HCT116 (cell line): ENCODE measurements at regions not wholly inside any gene's neighbourhood (a gene's known extent, or its start where the extent isn't known, plus 50 kb on each side); places are given as distances from the start of the nearest gene placed in this dataset.

Experiments used
- ATAC-seq: fragments of 200-7000 bp; cut with Tn5 transposase; 2 replicates; pipeline ENCODE4 v1.9.1; 2020; ENCODE audit warnings: mild to moderate bottlenecking, moderate library complexity
- BruUV-seq: library from RNA; stranded (reverse); fragments of 400-500 nt; replicated peaks from 2 replicates; lab custom pipeline; 2021; lab: Mats Ljungman, UMichigan
- CTCF ChIA-PET: fragments of 300-600 bp; sonication (Branson Sonifier 250); formaldehyde crosslinking; loops from one replicate; lab custom pipeline; 2021; ENCODE audit warnings: antibody characterized with exemption; lab: Charles Lee
- POLR2A ChIA-PET: fragments of 300-600, 350-600 bp; sonication (Branson Sonifier 250); formaldehyde crosslinking; loops from one replicate; lab custom pipeline; 2021; ENCODE audit warnings: antibody characterized with exemption; lab: Charles Lee
- RAD21 ChIA-PET, 2 experiments: fragments of 300-600 bp; sonication (Branson Sonifier 250); formaldehyde crosslinking; loops; one replicate each; lab custom pipeline; 2023; ENCODE audit warnings: low total read pairs in 2 of 2; ENCODE audit not compliant: uncharacterized antibody in 2 of 2, unreplicated experiment in 2 of 2, low non-redundant PET in 1 of 2; lab: Charles Lee
- DNase-seq: peaks from one replicate; pipeline ENCODE4 v3.0.0-alpha.2; 2010; ENCODE audit warnings: low read depth, low spot score
- H2AFZ ChIP-seq: fragments of 200-600 bp; shearing (Covaris generic), sonication (generic); 2 replicates; pipeline ENCODE4 v1.6.1; 2017; ENCODE audit warnings: low read depth, mixed run types, mixed read lengths, antibody characterized with exemption, low read length; ENCODE audit not compliant: poor library complexity, severe bottlenecking
- H3K27ac ChIP-seq: 2 replicates; pipeline ENCODE4 v1.5.1; 2012; ENCODE audit warnings: low read depth, low read length
- H3K27me3 ChIP-seq: fragments of 200-600 bp; sonication (generic); 2 replicates; pipeline ENCODE4 v1.6.1; 2016; ENCODE audit warnings: mixed run types, low read length, mixed read lengths; ENCODE audit not compliant: insufficient read depth
- H3K36me3 ChIP-seq, 2 experiments: fragments of 200-500 bp in 1 of 2; fragments of 200-600 bp in 1 of 2; sonication (Bioruptor generic) in 1 of 2; sonication (generic) in 1 of 2; 2 replicates each; pipeline versions ENCODE4 v1.5.1 to v1.6.1; 2014 to 2016; ENCODE audit warnings: low read length in 2 of 2, inconsistent platforms in 1 of 2, mixed read lengths in 1 of 2, mixed run types in 1 of 2; ENCODE audit not compliant: insufficient read depth in 2 of 2, control insufficient read depth in 1 of 2
- H3K4me1 ChIP-seq, 2 experiments: fragments of 200-600 bp in 1 of 2; sonication (generic) in 1 of 2; 2 replicates each; pipeline versions ENCODE4 v1.5.1 to v1.6.1; 2012 to 2017; ENCODE audit warnings: low read length in 2 of 2, inconsistent platforms in 1 of 2, mild to moderate bottlenecking in 1 of 2, mixed read lengths in 1 of 2, mixed run types in 1 of 2, moderate library complexity in 1 of 2; ENCODE audit not compliant: insufficient read depth in 2 of 2, control insufficient read depth in 1 of 2
- H3K4me2 ChIP-seq: fragments of 200-600 bp; sonication (generic); 2 replicates; pipeline ENCODE4 v1.6.1; 2017; ENCODE audit warnings: mixed run types, low read length, mixed read lengths
- H3K4me3 ChIP-seq, 2 experiments: fragments of 200-600 bp in 1 of 2; sonication (generic) in 1 of 2; replicated peaks in 1 of 2; 2 replicates each; pipeline ENCODE4 v1.5.1; 2011 to 2016; ENCODE audit warnings: low read length in 2 of 2, control low read depth in 1 of 2, low read depth in 1 of 2, mild to moderate bottlenecking in 1 of 2, mixed read lengths in 1 of 2, mixed run types in 1 of 2
- H3K79me2 ChIP-seq: fragments of 200-600 bp; sonication (generic); 2 replicates; pipeline ENCODE4 v1.6.1; 2017; ENCODE audit warnings: mild to moderate bottlenecking, mixed run types, low read length, moderate library complexity, mixed read lengths; ENCODE audit not compliant: insufficient read depth
- H3K9ac ChIP-seq: fragments of 200-600 bp; sonication (generic); 2 replicates; pipeline ENCODE4 v1.6.1; 2016; ENCODE audit warnings: low read length, mixed read lengths
- H3K9me2 ChIP-seq: fragments of 200-600 bp; sonication (generic), shearing (Covaris generic); 2 replicates; pipeline ENCODE4 v1.6.1; 2017; ENCODE audit warnings: mixed run types, mild to moderate bottlenecking, moderate library complexity; ENCODE audit not compliant: insufficient read depth
- H3K9me3 ChIP-seq, 2 experiments: fragments of 200-500 bp in 1 of 2; fragments of 200-600 bp in 1 of 2; sonication (Bioruptor generic) in 1 of 2; sonication (generic) in 1 of 2; 2 replicates each; pipeline ENCODE4 v1.6.1; 2014 to 2017; ENCODE audit warnings: low read length in 2 of 2, mixed read lengths in 2 of 2, inconsistent platforms in 1 of 2, low read depth in 1 of 2, mild to moderate bottlenecking in 1 of 2, mixed run types in 1 of 2, moderate library complexity in 1 of 2; ENCODE audit not compliant: control insufficient read depth in 1 of 2, insufficient read depth in 1 of 2
- H4K20me1 ChIP-seq: fragments of 200-600 bp; sonication (generic), shearing (Covaris generic); 2 replicates; pipeline ENCODE4 v1.6.1; 2017; ENCODE audit warnings: mixed run types, mild to moderate bottlenecking, moderate library complexity; ENCODE audit not compliant: insufficient read depth
- CEBPB ChIP-seq: IDR thresholded peaks from 2 replicates; pipeline ENCODE4 v1.6.1; 2012; ENCODE audit warnings: low read depth
- EGR1 ChIP-seq: IDR thresholded peaks from 2 replicates; pipeline ENCODE4 v1.6.1; 2012; ENCODE audit warnings: low read depth
- EZH2phosphoT487 ChIP-seq: fragments of 200-600 bp; IDR thresholded peaks from 2 replicates; pipeline ENCODE4 v1.6.1; 2018; ENCODE audit warnings: antibody characterized with exemption, borderline replicate concordance
- FOSL1 ChIP-seq: IDR thresholded peaks from 2 replicates; pipeline ENCODE4 v1.6.1; 2012; ENCODE audit warnings: low read depth
- JUND ChIP-seq: IDR thresholded peaks from 2 replicates; pipeline ENCODE4 v1.6.1; 2012
- MAX ChIP-seq: IDR thresholded peaks from 2 replicates; pipeline ENCODE4 v1.6.1; 2012
- POLR2A ChIP-seq: IDR thresholded peaks from 2 replicates; pipeline ENCODE4 v1.7.0; 2011; ENCODE audit warnings: borderline replicate concordance; ENCODE audit not compliant: insufficient read depth, insufficient read length; ENCODE audit errors: extremely low read depth
- POLR2AphosphoS5 ChIP-seq: IDR thresholded peaks from 2 replicates; pipeline ENCODE4 v1.6.1; 2011; ENCODE audit warnings: mild to moderate bottlenecking, low read depth, low read length, moderate library complexity
- REST ChIP-seq: IDR thresholded peaks from 2 replicates; pipeline ENCODE4 v1.6.1; 2012; ENCODE audit warnings: low read depth
- SIN3A ChIP-seq: IDR thresholded peaks from 2 replicates; pipeline ENCODE4 v1.6.1; 2012; ENCODE audit warnings: low read depth
- SP1 ChIP-seq: IDR thresholded peaks from 2 replicates; pipeline ENCODE4 v1.6.1; 2012; ENCODE audit warnings: low read depth
- SRF ChIP-seq: IDR thresholded peaks from 2 replicates; pipeline ENCODE4 v1.6.1; 2012; ENCODE audit warnings: low read depth
- TCF7L2 ChIP-seq: IDR thresholded peaks from 2 replicates; pipeline ENCODE4 v1.7.0; 2011; ENCODE audit warnings: borderline replicate concordance, inconsistent platforms; ENCODE audit not compliant: insufficient read depth, insufficient read length; ENCODE audit errors: extremely low read depth
- YY1 ChIP-seq: IDR thresholded peaks from 2 replicates; pipeline ENCODE4 v1.6.1; 2011; ENCODE audit warnings: low read length, low read depth, moderate library complexity, mild to moderate bottlenecking; ENCODE audit not compliant: insufficient replicate concordance; ENCODE audit errors: extremely low read depth
- ZFX ChIP-seq: fragments of 450-650 bp; IDR thresholded peaks from 2 replicates; pipeline ENCODE4 v1.6.1; 2017
- ZNF274 ChIP-seq: fragments of 200-500 bp; sonication (Bioruptor generic); IDR thresholded peaks from 2 replicates; pipeline ENCODE4 v1.6.1; 2014; ENCODE audit warnings: mild to moderate bottlenecking, low read depth, low read length, inconsistent platforms
- intact Hi-C: fragments of 100-400 bp; cut with micrococcal nuclease; formaldehyde crosslinking; loops from 2 replicates; pipeline ENCODE4 v1.10.0; 2022
- TF ChIP-seq, protein P1 (sequence below): IDR thresholded peaks from 2 replicates; pipeline ENCODE4 v1.6.1; 2011; ENCODE audit warnings: mild to moderate bottlenecking, low read length, moderate library complexity; ENCODE audit not compliant: insufficient replicate concordance; ENCODE audit errors: extremely low read depth
- TF ChIP-seq, protein P2 (sequence below), 3 experiments: fragments of 200-600 bp in 1 of 3; sonication (generic) in 1 of 3; IDR thresholded peaks in 2 of 3; conservative IDR thresholded peaks in 1 of 3; 2 replicates each; pipeline ENCODE4 v1.5.1; 2012 to 2017; ENCODE audit warnings: low read depth in 2 of 3, low read length in 2 of 3, antibody characterized with exemption in 1 of 3, borderline replicate concordance in 1 of 3, control low read depth in 1 of 3, mild to moderate bottlenecking in 1 of 3, mixed read lengths in 1 of 3, mixed run types in 1 of 3, moderate library complexity in 1 of 3; ENCODE audit not compliant: insufficient read depth in 1 of 3

- TF ChIP-seq, protein P1, sequence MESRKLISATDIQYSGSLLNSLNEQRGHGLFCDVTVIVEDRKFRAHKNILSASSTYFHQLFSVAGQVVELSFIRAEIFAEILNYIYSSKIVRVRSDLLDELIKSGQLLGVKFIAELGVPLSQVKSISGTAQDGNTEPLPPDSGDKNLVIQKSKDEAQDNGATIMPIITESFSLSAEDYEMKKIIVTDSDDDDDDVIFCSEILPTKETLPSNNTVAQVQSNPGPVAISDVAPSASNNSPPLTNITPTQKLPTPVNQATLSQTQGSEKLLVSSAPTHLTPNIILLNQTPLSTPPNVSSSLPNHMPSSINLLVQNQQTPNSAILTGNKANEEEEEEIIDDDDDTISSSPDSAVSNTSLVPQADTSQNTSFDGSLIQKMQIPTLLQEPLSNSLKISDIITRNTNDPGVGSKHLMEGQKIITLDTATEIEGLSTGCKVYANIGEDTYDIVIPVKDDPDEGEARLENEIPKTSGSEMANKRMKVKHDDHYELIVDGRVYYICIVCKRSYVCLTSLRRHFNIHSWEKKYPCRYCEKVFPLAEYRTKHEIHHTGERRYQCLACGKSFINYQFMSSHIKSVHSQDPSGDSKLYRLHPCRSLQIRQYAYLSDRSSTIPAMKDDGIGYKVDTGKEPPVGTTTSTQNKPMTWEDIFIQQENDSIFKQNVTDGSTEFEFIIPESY = no peak
- TF ChIP-seq FOSL1 = no peak
- TF ChIP-seq POLR2AphosphoS5 = no peak
- TF ChIP-seq CEBPB = no peak
- no peak for TF ChIP-seq ZNF274
- TF ChIP-seq POLR2A = no peak
- TF ChIP-seq SIN3A = no peak
- no peak for TF ChIP-seq ZFX
- no peak for TF ChIP-seq YY1
- TF ChIP-seq SP1 = no peak
These were observed 112.6 kb upstream of the TNPO1 start (continued) for GRCh38 chr5:72703876-72704275.

DNA sequence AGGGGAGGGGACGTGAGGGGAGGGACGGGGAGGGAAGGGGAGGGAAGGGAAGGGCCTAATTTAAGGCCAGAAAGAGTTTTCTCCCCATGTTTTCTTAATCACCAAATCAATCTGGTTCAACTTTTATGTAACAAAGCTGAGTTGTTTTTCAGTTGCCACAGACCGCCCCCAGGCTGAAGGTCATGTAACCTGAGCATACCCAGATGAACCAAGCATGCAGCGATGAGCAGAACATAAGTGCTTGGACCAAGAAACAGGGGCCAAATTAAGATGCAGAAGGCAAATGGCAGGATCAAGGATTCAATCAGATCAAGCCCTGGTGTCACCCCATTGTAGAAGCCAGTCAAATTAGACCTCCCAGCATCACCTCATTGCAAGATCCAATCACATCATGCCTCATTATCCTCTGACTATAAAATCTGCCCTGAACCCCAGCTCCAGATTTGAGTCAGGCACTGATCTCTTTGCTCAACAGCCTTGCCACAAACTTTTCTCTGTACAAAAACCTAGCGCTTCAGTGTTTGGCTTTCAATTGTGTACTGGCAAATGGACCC, 113.5 kb upstream of the TNPO1 start:
- CTCF ChIA-PET = no interaction called here
- Histone ChIP-seq H4K20me1 (no peaks in the 10 kb centered on the region), H3K4me1 (no peaks in the 10 kb centered on the region), H3K4me2 (no peak overlapping the region), H2AFZ (no peak overlapping the region), H3K4me3 (no peak overlapping the region), H3K79me2 (no peaks in the 10 kb centered on the region), H3K36me3 (no peaks in the 10 kb centered on the region), H3K9me2 (no peaks in the 10 kb centered on the region), H3K9ac (no peak overlapping the region), H3K9me3 (no peaks in the 10 kb centered on the region), H3K27ac (no peak overlapping the region), H3K27me3 (no peaks in the 10 kb centered on the region)
- no TSS peak for BruUV-seq
- DNase-seq (no peak), ATAC-seq (no peak)
- intact Hi-C loops = no loop called here
- POLR2A ChIA-PET = no interaction called here
- RAD21 ChIA-PET = no interaction called here
- no peak for TF ChIP-seq REST
- no peak for TF ChIP-seq YY1
- TF ChIP-seq JUND = no peak
- TF ChIP-seq, protein P2, sequence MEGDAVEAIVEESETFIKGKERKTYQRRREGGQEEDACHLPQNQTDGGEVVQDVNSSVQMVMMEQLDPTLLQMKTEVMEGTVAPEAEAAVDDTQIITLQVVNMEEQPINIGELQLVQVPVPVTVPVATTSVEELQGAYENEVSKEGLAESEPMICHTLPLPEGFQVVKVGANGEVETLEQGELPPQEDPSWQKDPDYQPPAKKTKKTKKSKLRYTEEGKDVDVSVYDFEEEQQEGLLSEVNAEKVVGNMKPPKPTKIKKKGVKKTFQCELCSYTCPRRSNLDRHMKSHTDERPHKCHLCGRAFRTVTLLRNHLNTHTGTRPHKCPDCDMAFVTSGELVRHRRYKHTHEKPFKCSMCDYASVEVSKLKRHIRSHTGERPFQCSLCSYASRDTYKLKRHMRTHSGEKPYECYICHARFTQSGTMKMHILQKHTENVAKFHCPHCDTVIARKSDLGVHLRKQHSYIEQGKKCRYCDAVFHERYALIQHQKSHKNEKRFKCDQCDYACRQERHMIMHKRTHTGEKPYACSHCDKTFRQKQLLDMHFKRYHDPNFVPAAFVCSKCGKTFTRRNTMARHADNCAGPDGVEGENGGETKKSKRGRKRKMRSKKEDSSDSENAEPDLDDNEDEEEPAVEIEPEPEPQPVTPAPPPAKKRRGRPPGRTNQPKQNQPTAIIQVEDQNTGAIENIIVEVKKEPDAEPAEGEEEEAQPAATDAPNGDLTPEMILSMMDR (IDR thresholded peaks at IDR 0.05 in 2 of 3, conservative IDR thresholded peaks at IDR 0.05 in 1 of 3; ENCODE audit: borderline replicate concordance in 1 of 3, insufficient read depth in 1 of 3, low read depth in 2 of 3, low read length in 2 of 3) = no peak
- TF ChIP-seq EGR1 = no peak
- no peak for TF ChIP-seq SIN3A
- no peak for TF ChIP-seq TCF7L2
- TF ChIP-seq SP1 = no peak
- TF ChIP-seq SRF = no peak
- TF ChIP-seq CEBPB = no peak
- TF ChIP-seq FOSL1 = no peak
- no peak for TF ChIP-seq MAX
- TF ChIP-seq ZFX = no peak
- no peak for TF ChIP-seq EZH2phosphoT487
